Prostate gland (tissue), 2 donors: ENCODE measurements at regions not wholly inside any gene's neighbourhood (a gene's known extent, or its start where the extent isn't known, plus 50 kb on each side); places are given as distances from the start of the nearest gene placed in this dataset.

Experiments
- POLR2A ChIP-seq: fragments of 450-650 bp; IDR thresholded peaks from one replicate; pipeline ENCODE4 v1.6.1; 2016; ENCODE audit warnings: antibody characterized with exemption, mild to moderate bottlenecking
- POLR2AphosphoS5 ChIP-seq: sonication (generic); formaldehyde crosslinking; IDR thresholded peaks from one replicate; pipeline ENCODE4 v1.6.1; 2017; ENCODE audit warnings: antibody characterized with exemption
- TF ChIP-seq, protein P1 (sequence below), 4 experiments: fragments of 200-600 bp in 2 of 4; fragments of 450-650 bp in 2 of 4; sonication (generic) in 2 of 4; IDR thresholded peaks; 1 replicate in 3 of 4; 2 replicates in 1 of 4; pipeline ENCODE4 v1.5.1; 2016 to 2019; ENCODE audit warnings: antibody characterized with exemption in 4 of 4, mild to moderate bottlenecking in 2 of 4, moderate library complexity in 2 of 4

DNA sequence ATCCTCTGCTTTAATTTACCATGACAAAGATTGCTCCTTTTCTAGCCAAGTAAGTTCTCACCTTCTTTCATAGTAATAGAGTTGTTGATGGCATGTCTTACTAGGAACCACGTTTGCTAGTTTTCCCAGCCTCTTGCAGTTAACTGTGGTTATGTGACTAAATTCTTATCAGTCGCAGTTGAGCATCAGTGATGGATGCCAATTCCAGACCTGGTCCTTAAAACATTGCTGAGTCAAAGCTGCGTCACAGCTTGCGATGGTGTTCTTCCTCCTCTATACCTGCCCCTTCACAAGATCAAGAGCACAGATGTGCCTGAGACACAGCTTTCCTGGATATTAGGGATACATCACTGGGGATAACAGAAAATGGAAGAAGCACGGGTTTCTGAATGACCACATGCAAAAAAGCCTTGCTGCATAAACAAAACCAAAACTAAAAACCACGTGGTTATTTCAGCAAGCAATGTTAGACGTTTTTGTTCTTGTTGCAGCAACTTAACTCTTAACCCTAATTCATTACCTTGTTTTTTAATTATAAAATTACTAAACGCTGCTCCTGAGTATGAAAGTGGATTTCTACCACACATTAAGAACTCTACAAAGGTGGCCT is 97.6 kb upstream of the DACH1 start:
- no peak for TF ChIP-seq POLR2AphosphoS5
- TF ChIP-seq POLR2A = no peak
- TF ChIP-seq, protein P1, sequence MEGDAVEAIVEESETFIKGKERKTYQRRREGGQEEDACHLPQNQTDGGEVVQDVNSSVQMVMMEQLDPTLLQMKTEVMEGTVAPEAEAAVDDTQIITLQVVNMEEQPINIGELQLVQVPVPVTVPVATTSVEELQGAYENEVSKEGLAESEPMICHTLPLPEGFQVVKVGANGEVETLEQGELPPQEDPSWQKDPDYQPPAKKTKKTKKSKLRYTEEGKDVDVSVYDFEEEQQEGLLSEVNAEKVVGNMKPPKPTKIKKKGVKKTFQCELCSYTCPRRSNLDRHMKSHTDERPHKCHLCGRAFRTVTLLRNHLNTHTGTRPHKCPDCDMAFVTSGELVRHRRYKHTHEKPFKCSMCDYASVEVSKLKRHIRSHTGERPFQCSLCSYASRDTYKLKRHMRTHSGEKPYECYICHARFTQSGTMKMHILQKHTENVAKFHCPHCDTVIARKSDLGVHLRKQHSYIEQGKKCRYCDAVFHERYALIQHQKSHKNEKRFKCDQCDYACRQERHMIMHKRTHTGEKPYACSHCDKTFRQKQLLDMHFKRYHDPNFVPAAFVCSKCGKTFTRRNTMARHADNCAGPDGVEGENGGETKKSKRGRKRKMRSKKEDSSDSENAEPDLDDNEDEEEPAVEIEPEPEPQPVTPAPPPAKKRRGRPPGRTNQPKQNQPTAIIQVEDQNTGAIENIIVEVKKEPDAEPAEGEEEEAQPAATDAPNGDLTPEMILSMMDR (IDR thresholded peaks at IDR 0.05) = no peak
